HG02588 (cell line): ENCODE measurements at regions not wholly inside any gene's neighbourhood (a gene's known extent, or its start where the extent isn't known, plus 50 kb on each side); places are given as distances from the start of the nearest gene placed in this dataset.
A peak's percentile ranks its signal among the peaks of the same experiment; 100 is the strongest.

Experiments
- ATAC-seq: cut with Tn5 transposase; IDR thresholded peaks from one replicate; pipeline ENCODE4 v1.9.1; 2021; ENCODE audit warnings: mild to moderate bottlenecking, moderate library complexity; ENCODE audit not compliant: unreplicated experiment

DNA sequence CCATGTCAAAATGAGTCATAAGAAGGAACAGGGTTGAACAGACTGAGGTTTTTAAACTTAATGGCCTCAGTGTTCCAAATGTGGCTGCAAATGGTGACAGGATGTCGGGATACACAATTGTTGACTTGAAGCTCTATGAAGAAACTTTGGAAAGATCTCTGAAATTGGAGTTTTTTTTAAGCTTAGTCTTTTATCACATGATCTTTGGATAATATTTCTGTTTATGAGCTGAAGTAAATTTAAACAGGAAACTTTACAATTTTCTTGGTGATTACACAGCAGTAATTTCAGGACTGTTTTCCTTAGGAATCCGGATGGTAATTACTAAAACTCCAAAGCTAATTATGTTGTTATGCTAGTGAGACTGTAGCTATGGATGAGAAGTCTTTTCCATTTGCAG lies 199.1 kb upstream of the NRXN1 start:
- no peak for ATAC-seq

DNA sequence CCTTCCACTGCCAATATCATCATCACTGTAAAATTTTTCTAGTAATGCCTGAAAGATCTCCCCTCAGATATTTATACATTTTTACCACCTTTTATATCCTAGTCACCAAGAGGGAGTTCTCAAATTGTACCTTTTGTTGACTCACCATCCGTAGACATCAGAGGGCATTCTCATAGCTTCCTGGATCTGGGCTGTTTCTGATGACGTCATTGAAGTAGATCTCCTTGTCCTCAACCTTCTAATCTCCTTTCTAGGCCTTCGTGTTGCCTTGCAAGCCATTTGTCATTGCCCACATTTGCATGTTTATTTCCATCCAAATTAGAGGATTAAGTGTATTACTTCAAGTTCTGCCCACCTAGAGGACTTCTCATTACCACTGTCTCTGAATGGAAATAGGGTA lies 193.4 kb upstream of the NRXN1 start:
- no peak for ATAC-seq

DNA sequence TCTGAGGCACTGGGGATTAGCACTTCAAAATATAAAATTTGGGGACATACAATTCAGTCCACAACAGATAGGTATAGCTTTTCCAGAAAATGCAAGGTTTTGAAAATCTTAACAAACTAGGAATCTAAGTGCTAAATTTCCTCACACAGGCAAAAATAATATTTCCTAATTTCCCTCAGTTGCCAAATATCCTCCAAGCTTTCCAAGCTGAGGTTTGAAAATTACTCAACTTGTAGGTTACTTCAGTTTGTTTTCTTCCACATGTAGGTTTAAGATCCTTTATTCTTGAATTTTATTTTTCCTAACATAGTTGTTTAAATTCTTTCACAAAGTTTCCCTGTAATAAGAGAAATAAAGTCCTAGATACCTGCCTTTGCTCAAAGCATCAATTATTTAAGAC lies 192.9 kb upstream of the NRXN1 start:
- ATAC-seq = no peak

- ATAC-seq = no peak
Measured at GRCh38 chr2:51222106-51222505, 190.2 kb upstream of the NRXN1 start.

DNA sequence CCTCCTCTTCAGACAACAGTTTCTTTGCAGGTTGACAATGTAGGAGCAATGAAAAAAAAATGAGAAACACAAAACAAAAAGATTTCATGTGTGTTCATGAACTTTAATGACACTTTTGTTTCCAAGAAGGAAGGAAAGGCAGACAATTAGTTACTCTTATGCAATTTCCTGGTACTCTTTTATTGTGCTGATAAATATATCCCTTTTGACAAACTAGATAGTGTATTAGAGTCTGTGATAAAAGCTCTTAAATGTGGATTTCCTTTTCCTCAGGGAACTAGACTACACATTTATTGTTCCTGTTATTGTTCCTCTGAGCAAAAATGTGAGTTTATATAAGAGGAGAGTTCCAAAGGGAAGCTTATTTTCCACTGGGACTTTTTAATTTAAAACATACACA lies 188.7 kb upstream of the NRXN1 start:
- ATAC-seq = no peak

GRCh38 chr2:51220080-51220479 lies 188.1 kb upstream of the NRXN1 start:
- ATAC-seq = no peak

DNA sequence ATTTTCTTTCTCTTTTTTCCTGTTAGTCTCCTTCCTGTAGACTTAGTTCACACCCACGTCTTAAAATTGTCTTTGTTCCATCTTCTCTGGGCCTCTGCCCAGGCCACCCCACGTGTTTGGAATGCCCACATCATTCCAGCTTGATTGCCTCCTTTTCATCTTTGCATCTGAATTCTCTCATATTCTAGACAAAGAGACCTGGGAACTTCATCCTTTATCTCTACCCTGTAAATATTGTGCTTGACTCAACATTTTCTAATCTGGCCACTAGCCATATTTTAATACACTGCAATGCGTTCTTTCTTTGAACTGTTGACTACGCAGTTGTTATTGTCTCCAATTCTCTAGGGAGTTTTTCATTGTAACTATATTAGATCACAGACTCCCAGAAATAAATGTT lies 187.5 kb upstream of the NRXN1 start:
- ATAC-seq = no peak

DNA sequence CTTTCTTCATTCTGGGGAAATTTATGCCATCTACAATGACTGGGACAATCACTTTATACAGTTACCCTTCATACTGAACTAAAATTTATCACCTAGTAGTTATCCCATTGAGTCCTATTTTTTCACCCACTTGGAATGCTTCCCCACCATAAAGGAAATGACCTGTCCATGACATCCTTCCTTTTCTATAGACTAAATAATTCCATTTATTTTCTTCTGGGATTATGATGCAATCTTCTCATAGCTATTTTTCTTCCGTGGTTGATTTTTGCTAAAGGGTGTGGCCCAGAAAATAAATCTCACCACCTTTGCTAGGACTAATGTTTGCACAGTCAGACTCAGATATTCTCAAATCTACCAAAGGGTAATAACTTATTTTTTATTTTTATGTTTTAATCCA lies 186.1 kb upstream of the NRXN1 start:
- ATAC-seq = no peak

GRCh38 chr2:51213826-51214225 lies 181.9 kb upstream of the NRXN1 start:
- no peak for ATAC-seq

- peak; percentile 77 for ATAC-seq
Measured at GRCh38 chr2:51212374-51212773, 180.4 kb upstream of the NRXN1 start.

- no peak for ATAC-seq
Measured at GRCh38 chr2:51208521-51208920, 176.6 kb upstream of the NRXN1 start.

DNA sequence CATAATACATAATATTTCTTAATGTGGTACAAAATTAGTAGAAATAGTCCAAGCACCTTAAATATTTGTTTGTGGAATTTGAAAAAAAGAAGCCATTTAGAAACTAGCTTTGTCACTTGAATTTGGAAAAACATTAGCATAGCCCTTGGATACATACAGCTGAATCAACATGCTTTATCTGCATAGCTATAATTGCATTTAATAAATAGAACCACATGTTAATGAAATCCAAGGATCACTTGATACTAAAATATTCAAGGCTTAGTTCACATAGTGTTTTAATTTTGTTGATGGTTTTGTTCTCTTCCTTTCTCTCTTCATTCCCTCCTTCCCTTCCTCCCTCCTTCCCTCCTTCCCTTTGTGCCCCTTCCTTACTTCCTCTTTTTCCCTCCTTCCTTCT lies 169.4 kb upstream of the NRXN1 start:
- no peak for ATAC-seq

- ATAC-seq = no peak
Measured at GRCh38 chr2:51194656-51195055, 162.7 kb upstream of the NRXN1 start.

DNA sequence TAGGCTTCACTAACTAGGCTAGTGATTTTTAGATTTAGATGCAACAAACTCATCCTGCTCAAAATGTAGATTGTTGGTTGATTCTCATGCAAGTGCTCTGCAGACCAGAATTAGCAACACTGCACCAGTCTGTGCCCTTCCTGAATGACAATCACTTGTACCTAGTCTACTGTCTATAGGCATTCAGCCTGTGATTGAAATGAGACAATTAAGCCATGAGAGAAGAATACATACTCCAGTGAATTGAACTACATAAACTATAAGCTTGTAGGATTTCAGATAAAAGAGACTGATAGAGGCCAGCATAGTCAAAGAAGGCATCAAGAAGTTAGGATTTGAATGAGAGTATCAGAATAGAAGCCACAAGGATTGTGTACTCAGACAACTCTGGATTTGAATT lies 138.3 kb upstream of the NRXN1 start:
- no peak for ATAC-seq

GRCh38 chr2:51165534-51166260 lies 133.8 kb upstream of the NRXN1 start:
- ATAC-seq = no peak

GRCh38 chr2:51158251-51158650 lies 126.3 kb upstream of the NRXN1 start:
- ATAC-seq = no peak

DNA sequence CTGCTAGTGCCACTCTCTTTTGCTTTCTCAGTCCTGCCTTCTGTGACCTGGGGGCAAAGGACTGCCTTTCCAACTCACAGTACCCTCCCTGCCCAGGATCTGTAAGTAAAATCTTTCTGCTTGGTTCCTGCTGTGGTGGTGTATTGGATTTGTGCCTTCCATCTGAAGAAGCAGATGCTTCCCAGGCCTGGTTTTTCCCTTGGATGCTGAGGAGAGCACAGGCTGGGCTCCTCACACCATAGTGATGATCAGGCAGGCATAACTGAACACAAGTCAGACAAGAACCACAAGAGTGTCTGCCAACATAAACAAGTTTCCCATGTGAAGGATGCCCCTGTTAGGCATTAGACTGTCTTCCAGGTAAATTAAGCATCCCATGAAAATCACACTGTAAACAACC lies 121.3 kb upstream of the NRXN1 start:
- no peak for ATAC-seq

- no peak for ATAC-seq
Measured at GRCh38 chr2:51151490-51152140, 119.7 kb upstream of the NRXN1 start.

GRCh38 chr2:51149725-51150124 lies 117.8 kb upstream of the NRXN1 start:
- no peak for ATAC-seq

GRCh38 chr2:51145761-51146160 lies 113.8 kb upstream of the NRXN1 start:
- ATAC-seq = no peak

- no peak for ATAC-seq
Measured at GRCh38 chr2:51120754-51121280, 88.9 kb upstream of the NRXN1 start.

DNA sequence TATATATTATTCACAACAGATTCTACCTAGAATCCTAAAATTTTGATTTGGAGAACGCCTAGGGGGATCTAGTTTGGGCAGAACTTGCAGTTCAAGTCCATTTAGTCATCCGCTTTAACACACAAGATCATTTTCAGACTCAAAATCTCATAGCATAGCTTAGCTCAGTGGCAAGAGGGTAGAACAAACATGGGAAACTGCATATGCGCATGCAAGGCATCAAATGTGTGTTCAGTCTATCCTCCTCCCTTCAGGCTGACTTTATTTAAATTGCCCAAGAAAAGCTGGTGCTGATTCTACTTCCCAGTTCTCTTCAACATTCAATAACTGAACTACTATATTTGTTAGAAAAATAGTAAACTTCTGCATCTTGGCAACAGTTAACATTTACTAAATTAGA lies 79.6 kb upstream of the NRXN1 start:
- ATAC-seq = no peak

- no peak for ATAC-seq
Measured at GRCh38 chr2:51108794-51109193, 76.9 kb upstream of the NRXN1 start.
